DOHH2 (cell line): ENCODE measurements at regions not wholly inside any gene's neighbourhood (a gene's known extent, or its start where the extent isn't known, plus 50 kb on each side); places are given as distances from the start of the nearest gene placed in this dataset.

ENCODE experiments used
- H3F3A ChIP-seq: fragments of 200-600 bp; sonication (generic), shearing (Covaris generic); 2 replicates; pipeline ENCODE4 v1.6.0; 2016; ENCODE audit warnings: antibody characterized with exemption, mild to moderate bottlenecking; ENCODE audit not compliant: control insufficient read depth, insufficient read depth
- H3K27ac ChIP-seq: fragments of 200-600 bp; sonication (generic); 2 replicates; pipeline ENCODE4 v1.5.1; 2014; ENCODE audit warnings: low read depth, mild to moderate bottlenecking, low read length, moderate library complexity
- H3K27me3 ChIP-seq: fragments of 200-600 bp; sonication (generic); 2 replicates; pipeline ENCODE4 v1.6.1; 2014; ENCODE audit warnings: mild to moderate bottlenecking, low read length, mixed read lengths; ENCODE audit not compliant: control insufficient read depth
- H3K36me3 ChIP-seq: fragments of 200-600 bp; sonication (generic); 2 replicates; pipeline ENCODE4 v1.6.1; 2014; ENCODE audit warnings: mild to moderate bottlenecking, low read length, moderate library complexity, mixed read lengths; ENCODE audit not compliant: control insufficient read depth
- H3K4me1 ChIP-seq: fragments of 200-600 bp; sonication (generic); 2 replicates; pipeline ENCODE4 v1.6.1; 2014; ENCODE audit warnings: mild to moderate bottlenecking, low read length, mixed read lengths; ENCODE audit not compliant: control insufficient read depth
- H3K4me2 ChIP-seq: fragments of 200-600 bp; sonication (generic); 2 replicates; pipeline ENCODE4 v1.6.0; 2014; ENCODE audit warnings: mild to moderate bottlenecking, low read length, moderate library complexity
- H3K4me3 ChIP-seq: fragments of 200-600 bp; sonication (generic); 2 replicates; pipeline ENCODE4 v1.5.1; 2014; ENCODE audit warnings: mild to moderate bottlenecking, low read length, mixed read lengths
- H3K79me2 ChIP-seq: fragments of 200-600 bp; sonication (generic); 2 replicates; pipeline ENCODE4 v1.6.1; 2014; ENCODE audit warnings: mild to moderate bottlenecking, low read length, mixed read lengths; ENCODE audit not compliant: control insufficient read depth
- H3K9me2 ChIP-seq: fragments of 200-600 bp; sonication (generic); replicated peaks from 2 replicates; pipeline ENCODE4 v1.6.1; 2014; ENCODE audit warnings: mild to moderate bottlenecking, low read length, mixed read lengths; ENCODE audit not compliant: control insufficient read depth
- H3K9me3 ChIP-seq: fragments of 200-600 bp; sonication (generic); 2 replicates; pipeline ENCODE4 v1.6.1; 2014; ENCODE audit warnings: antibody characterized with exemption, low read length, mixed read lengths; ENCODE audit not compliant: control insufficient read depth, insufficient read depth
- H4K20me1 ChIP-seq: fragments of 200-600 bp; sonication (generic); 2 replicates; pipeline ENCODE4 v1.6.0; 2014; ENCODE audit warnings: low read depth, mild to moderate bottlenecking, antibody characterized with exemption, low read length, moderate library complexity; ENCODE audit not compliant: control insufficient read depth, insufficient read depth
- CTCF ChIP-seq: fragments of 200-600 bp; sonication (generic); IDR thresholded peaks from one replicate; pipeline ENCODE4 v1.5.1; 2014; ENCODE audit warnings: antibody characterized with exemption, mild to moderate bottlenecking, low read depth, low read length; ENCODE audit not compliant: poor library complexity, severe bottlenecking
- EZH2phosphoT487 ChIP-seq: fragments of 200-600 bp; sonication (generic); IDR thresholded peaks from 2 replicates; pipeline ENCODE4 v1.6.1; 2017; ENCODE audit warnings: borderline replicate concordance, mild to moderate bottlenecking, antibody characterized with exemption, low read length, moderate library complexity, mixed read lengths

- H3K27me3 ChIP-seq: no peaks in the 10 kb centered on the region
- H3K4me1 ChIP-seq: peaks cover 98% of the 10 kb centered on the region
- no peaks in the 10 kb centered on the region for H3K9me2 ChIP-seq
- TF ChIP-seq EZH2phosphoT487: no peak
- TF ChIP-seq CTCF: no peak
- peak overlapping the region; percentile 77 for H3K4me2 ChIP-seq
- H3F3A ChIP-seq: peaks cover 39% of the 10 kb centered on the region
- no peaks in the 10 kb centered on the region for H3K9me3 ChIP-seq
- peak overlapping the region; percentile 60 for H3K4me3 ChIP-seq
- H3K79me2 ChIP-seq: no peaks in the 10 kb centered on the region
- H3K36me3 ChIP-seq: peaks cover 5% of the 10 kb centered on the region
- peak overlapping the region; percentile 97 for H3K27ac ChIP-seq
- no peaks in the 10 kb centered on the region for H4K20me1 ChIP-seq
Measured at GRCh38 chr7:47715631-47716068, 133.7 kb upstream of the TNS3 start.

GRCh38 chr7:47714669-47715607 lies 133.0 kb upstream of the TNS3 start:
- Histone ChIP-seq H3K4me1 (peaks cover 98% of the 10 kb centered on the region), H3F3A (peaks cover 39% of the 10 kb centered on the region), H3K36me3 (peaks cover 5% of the 10 kb centered on the region), H3K79me2 (no peaks in the 10 kb centered on the region), H3K27ac (peak overlapping the region; percentile 97), H3K9me2 (no peaks in the 10 kb centered on the region), H3K4me3 (peak overlapping the region; percentile 60), H3K27me3 (no peaks in the 10 kb centered on the region), H4K20me1 (no peaks in the 10 kb centered on the region), H3K4me2 (peak overlapping the region; percentile 77), H3K9me3 (no peaks in the 10 kb centered on the region)
- TF ChIP-seq EZH2phosphoT487: no peak
- TF ChIP-seq CTCF: no peak

- Histone ChIP-seq H4K20me1 (no peaks in the 10 kb centered on the region), H3K4me2 (peak overlapping the region; percentile 77), H3K4me1 (peaks cover 98% of the 10 kb centered on the region), H3K36me3 (peaks cover 5% of the 10 kb centered on the region), H3K4me3 (peak overlapping the region; percentile 60), H3K27me3 (no peaks in the 10 kb centered on the region), H3K79me2 (no peaks in the 10 kb centered on the region), H3F3A (peaks cover 37% of the 10 kb centered on the region), H3K9me3 (no peaks in the 10 kb centered on the region), H3K9me2 (no peaks in the 10 kb centered on the region), H3K27ac (peak overlapping the region; percentile 97)
- TF ChIP-seq EZH2phosphoT487 (no peak), CTCF (no peak)
Measured at GRCh38 chr7:47713595-47713994, 131.7 kb upstream of the TNS3 start.
